Heart left ventricle (tissue), 13 donors: ENCODE measurements at regions not wholly inside any gene's neighbourhood (a gene's known extent, or its start where the extent isn't known, plus 50 kb on each side); places are given as distances from the start of the nearest gene placed in this dataset.

Experiments
- POLR2A ChIP-seq, 2 donors: fragments of 450-650 bp; IDR thresholded peaks; one replicate each; pipeline ENCODE4 v1.6.1; 2017; ENCODE audit warnings: antibody characterized with exemption in 2 of 2, mild to moderate bottlenecking in 2 of 2, moderate library complexity in 2 of 2
- TF ChIP-seq, protein P1 (sequence below), 12 donors: fragments of 200-600 bp; sonication (generic) in 4 of 12; IDR thresholded peaks; one replicate each; pipeline versions ENCODE4 v1.5.0 to v1.8.0; 2018 to 2022; ENCODE audit warnings: antibody characterized with exemption in 12 of 12, mild to moderate bottlenecking in 5 of 12
- donor health status: ischemic (EF 13 %, LVEDD 7.1; RV severe dilation, severe dysfunction).
- donor health status: DM: no; HTN: yes; CAD: no.
- donor health status: DM: no; HTN: no; CAD: no.
- donor health status: ischemic (EF 25% LVEDD 6.9; RV normal size, moderate dysfunction).
- donor health status: ischemic (EF 25% LVEDD 5.7; RV mildly dilated, moderate dysfunction).
- donor health status: ischemic (EF 35%, LVEDD 5.7; RV mildly dilated, moderate dysfunction).
- donor health status: nonischemic (EF 11% LVEDD 7.7; RV severe dilation, severe dysfunction).
- donor health status: DM: yes; HTN: yes; CAD: no.
- donor health status: PGD.
- donor health status: ischemic (EF 29% LVEDD 5.4; RV normal size, mild dysfunction).
- donor health status: nonischemic (EF 23%, LVEDD 6.1; RV moderate dilation, normal function).

DNA sequence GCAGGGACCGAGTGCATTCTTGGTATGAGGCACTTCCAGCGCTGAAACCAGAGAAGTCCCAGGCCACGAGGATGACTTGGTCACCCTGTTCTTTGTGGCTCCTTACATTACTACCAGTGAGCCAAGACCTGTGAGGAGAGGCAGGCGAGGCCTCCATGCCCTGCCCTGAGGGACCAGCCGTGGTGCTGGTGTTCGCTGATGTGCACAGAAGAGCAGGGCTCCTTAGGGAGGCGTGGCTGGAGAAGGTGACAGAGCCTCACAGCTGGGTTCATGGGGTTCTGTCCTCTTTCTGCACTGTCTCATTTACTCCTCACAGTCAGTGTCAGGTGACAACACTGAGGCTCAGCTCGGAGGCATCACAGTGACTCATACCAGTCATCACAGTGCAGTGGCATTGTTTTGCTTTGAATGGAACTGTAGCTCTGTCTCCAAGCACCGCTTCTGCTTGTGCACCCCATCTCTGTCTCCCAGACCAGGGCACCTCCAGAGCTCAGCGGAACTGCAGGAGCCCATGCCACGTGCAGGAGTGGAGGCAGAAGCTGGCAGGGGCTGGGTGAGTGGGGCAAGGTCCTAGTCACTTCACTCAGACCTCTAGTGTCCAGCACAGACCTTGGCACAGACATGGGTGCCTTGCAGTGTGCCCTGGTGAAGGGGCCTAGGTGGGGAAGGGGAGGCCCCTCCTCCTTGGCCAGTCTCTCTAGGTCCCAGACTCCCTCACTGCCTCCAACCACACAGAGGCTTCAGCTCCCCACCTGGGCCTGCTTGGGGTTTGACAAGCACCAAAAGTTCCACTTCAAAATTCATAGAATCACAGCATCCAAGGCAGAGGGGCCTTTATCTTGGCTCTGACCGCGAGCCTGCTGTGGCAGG, 310.9 kb downstream of the MATN1 start:
- TF ChIP-seq, protein P1, sequence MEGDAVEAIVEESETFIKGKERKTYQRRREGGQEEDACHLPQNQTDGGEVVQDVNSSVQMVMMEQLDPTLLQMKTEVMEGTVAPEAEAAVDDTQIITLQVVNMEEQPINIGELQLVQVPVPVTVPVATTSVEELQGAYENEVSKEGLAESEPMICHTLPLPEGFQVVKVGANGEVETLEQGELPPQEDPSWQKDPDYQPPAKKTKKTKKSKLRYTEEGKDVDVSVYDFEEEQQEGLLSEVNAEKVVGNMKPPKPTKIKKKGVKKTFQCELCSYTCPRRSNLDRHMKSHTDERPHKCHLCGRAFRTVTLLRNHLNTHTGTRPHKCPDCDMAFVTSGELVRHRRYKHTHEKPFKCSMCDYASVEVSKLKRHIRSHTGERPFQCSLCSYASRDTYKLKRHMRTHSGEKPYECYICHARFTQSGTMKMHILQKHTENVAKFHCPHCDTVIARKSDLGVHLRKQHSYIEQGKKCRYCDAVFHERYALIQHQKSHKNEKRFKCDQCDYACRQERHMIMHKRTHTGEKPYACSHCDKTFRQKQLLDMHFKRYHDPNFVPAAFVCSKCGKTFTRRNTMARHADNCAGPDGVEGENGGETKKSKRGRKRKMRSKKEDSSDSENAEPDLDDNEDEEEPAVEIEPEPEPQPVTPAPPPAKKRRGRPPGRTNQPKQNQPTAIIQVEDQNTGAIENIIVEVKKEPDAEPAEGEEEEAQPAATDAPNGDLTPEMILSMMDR (IDR thresholded peaks at IDR 0.05) = no peak
- TF ChIP-seq POLR2A (IDR thresholded peaks at IDR 0.05) = no peak
